AG04449 (cell line): ENCODE measurements at regions not wholly inside any gene's neighbourhood (a gene's known extent, or its start where the extent isn't known, plus 50 kb on each side); places are given as distances from the start of the nearest gene placed in this dataset.

Experiments used
- CTCF ChIA-PET: fragments of 350-600 bp; formaldehyde crosslinking; extraction: SDS; loops from one replicate; lab custom pipeline; 2021; ENCODE audit warnings: antibody characterized with exemption; lab: Yijun Ruan, JAX
- POLR2A ChIA-PET: fragments of 400-600, 350-600 bp; formaldehyde crosslinking; extraction: SDS; loops from one replicate; lab custom pipeline; 2020; ENCODE audit warnings: antibody characterized with exemption, inconsistent platforms; lab: Yijun Ruan, JAX
- DNase-seq: peaks from one replicate; pipeline ENCODE4 v3.0.0-alpha.2; 2010; ENCODE audit warnings: low read depth, low spot score
- H3K4me3 ChIP-seq: 2 replicates; pipeline ENCODE4 v1.5.1; 2011; ENCODE audit warnings: low read depth, mild to moderate bottlenecking, control low read depth, low read length
- CTCF ChIP-seq: IDR thresholded peaks from one replicate; pipeline ENCODE4 v1.5.1; 2011; ENCODE audit warnings: mild to moderate bottlenecking, moderate library complexity, low read length, control low read depth, inconsistent platforms; ENCODE audit not compliant: insufficient read depth; ENCODE audit errors: missing control alignments

DNA sequence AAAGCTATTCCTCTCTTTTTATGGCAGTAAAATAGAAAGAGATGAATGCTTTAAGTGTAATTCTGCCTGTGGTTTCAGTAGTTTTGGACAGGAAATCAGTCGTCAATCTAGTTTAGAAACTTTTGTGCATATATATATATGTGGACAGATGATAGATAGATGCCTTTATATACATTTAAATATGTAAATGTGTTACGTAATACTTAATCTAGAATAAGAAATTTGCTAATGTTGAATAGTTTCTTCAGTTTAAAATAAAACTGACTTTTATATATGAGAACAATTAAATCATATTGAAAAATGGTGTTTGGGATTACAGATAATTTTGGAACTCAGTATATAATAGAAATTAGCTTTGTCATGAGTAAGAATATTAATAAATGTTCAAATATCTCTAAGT is 1165.7 kb upstream of the NCAM2 start:
- no peak for DNase-seq
- CTCF ChIA-PET = no interaction called here
- POLR2A ChIA-PET = no interaction called here
- TF ChIP-seq CTCF = no peak
- no peak overlapping the region for H3K4me3 ChIP-seq

DNA sequence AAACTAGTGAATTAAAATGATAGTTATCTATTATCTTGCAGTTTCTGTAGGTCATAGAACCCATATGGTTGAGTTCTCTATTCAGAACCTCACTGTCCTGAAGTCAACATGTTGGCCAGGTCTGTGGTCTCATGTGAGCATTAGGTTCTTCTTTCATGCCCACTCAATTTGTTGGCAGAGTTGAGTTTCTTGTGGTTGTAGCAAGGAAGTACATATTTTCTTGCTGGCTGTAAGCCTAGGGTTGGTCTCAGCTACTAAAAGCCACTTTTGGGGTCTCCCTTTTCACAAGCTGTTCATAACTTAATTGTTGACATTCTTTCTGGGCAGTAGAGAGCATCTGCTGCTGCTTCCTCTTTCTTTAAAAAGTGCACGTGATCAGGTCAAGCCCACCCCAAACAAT is 1165.1 kb upstream of the NCAM2 start:
- TF ChIP-seq CTCF = no peak

GRCh38 chr21:19842601-19843000 is 1155.6 kb upstream of the NCAM2 start:
- POLR2A ChIA-PET = no interaction called here
- no peak for DNase-seq
- CTCF ChIA-PET = no interaction called here
- TF ChIP-seq CTCF = no peak
- H3K4me3 ChIP-seq = no peak overlapping the region

More for the DNA sequence above, 1165.1 kb upstream of the NCAM2 start:
- no peak overlapping the region for H3K4me3 ChIP-seq
- DNase-seq = no peak
- ChIA-PET POLR2A (no interaction called here), CTCF (no interaction called here)

GRCh38 chr21:19844334-19844733 is 1153.9 kb upstream of the NCAM2 start:
- H3K4me3 ChIP-seq = no peak overlapping the region
- ChIA-PET CTCF (no interaction called here), POLR2A (no interaction called here)
- no peak for TF ChIP-seq CTCF
- DNase-seq = no peak

GRCh38 chr21:19850157-19850556 is 1148.1 kb upstream of the NCAM2 start:
- no peak for TF ChIP-seq CTCF
- ChIA-PET POLR2A (no interaction called here), CTCF (no interaction called here)
- DNase-seq = no peak
- H3K4me3 ChIP-seq = no peak overlapping the region

DNA sequence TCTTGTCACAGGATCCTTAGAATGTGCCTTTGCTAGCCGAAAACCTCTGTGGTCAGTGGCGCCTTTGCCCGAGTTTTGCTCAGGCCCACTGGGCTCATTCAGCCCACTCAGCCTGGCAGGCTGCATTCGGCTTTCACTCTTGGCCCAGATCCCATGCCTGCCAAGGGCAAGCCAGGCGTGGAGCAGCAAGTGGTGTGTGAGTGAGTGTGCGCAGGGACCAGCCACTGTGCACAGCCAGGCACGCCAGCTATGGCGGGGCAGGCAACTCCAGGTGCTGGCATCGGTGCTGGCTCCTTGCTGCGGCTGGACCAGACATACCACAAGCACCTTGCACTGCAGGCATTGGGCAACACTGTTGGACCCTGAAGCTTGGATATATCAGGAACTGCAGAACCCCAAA is 1145.1 kb upstream of the NCAM2 start:
- ChIA-PET POLR2A (no interaction called here), CTCF (no interaction called here)
- TF ChIP-seq CTCF = no peak
- no peak overlapping the region for H3K4me3 ChIP-seq
- DNase-seq = no peak
